Suprapubic skin (tissue), 3 donors: ENCODE measurements at regions not wholly inside any gene's neighbourhood (a gene's known extent, or its start where the extent isn't known, plus 50 kb on each side); places are given as distances from the start of the nearest gene placed in this dataset.

Source experiments
- CTCF ChIP-seq, 2 donors: fragments of 200-600 bp in 1 of 2; fragments of 450-650 bp in 1 of 2; sonication (generic) in 1 of 2; IDR thresholded peaks; one replicate each; pipeline ENCODE4 v1.5.1; 2016 to 2019; ENCODE audit warnings: antibody characterized with exemption in 2 of 2, mild to moderate bottlenecking in 1 of 2, moderate library complexity in 1 of 2
- POLR2A ChIP-seq, 2 donors: fragments of 450-650 bp; IDR thresholded peaks; one replicate each; pipeline ENCODE4 v1.6.1; 2017; ENCODE audit warnings: antibody characterized with exemption in 2 of 2, mild to moderate bottlenecking in 2 of 2, moderate library complexity in 2 of 2

GRCh38 chr1:95323123-95323522 lies 89.1 kb downstream of the RWDD3 start:
- TF ChIP-seq CTCF (IDR thresholded peaks at IDR 0.05) (no peak), POLR2A (IDR thresholded peaks at IDR 0.05) (no peak)
